ENCODE measurements at regions not wholly inside any gene's neighbourhood (a gene's known extent, or its start where the extent isn't known, plus 50 kb on each side); places are given as distances from the start of the nearest gene placed in this dataset.
"Not testable (repeated sequence)": the region's sequence is repeated elsewhere in the genome, so short reads cannot be mapped to it uniquely, and the experiment has no call there.

GRCh38 chr5:101292199-101292598, 389.1 kb upstream of the ST8SIA4 start:
- H3K36me3 ChIP-seq (ENCODE audit: insufficient read depth, low read length), result no peaks in the 10 kb centered on the region
- H3K4me1 ChIP-seq (ENCODE audit: insufficient read depth, low read length), result no peaks in the 10 kb centered on the region
- H2AFZ ChIP-seq (ENCODE audit: low read depth, low read length), result no peak overlapping the region
- H3K27me3 ChIP-seq (ENCODE audit: insufficient read depth, low read length), result no peaks in the 10 kb centered on the region
- no peak overlapping the region for H3K4me3 ChIP-seq (ENCODE audit: low read length)
- no peaks in the 10 kb centered on the region for H3K9me3 ChIP-seq (ENCODE audit: low read length)

GRCh38 chr5:101290761-101291160, 387.7 kb upstream of the ST8SIA4 start:
- H3K4me1 ChIP-seq (ENCODE audit: insufficient read depth, low read length); H3K9me3 ChIP-seq (ENCODE audit: low read length); H3K4me3 ChIP-seq (ENCODE audit: low read length); H3K36me3 ChIP-seq (ENCODE audit: insufficient read depth, low read length); H3K27me3 ChIP-seq (ENCODE audit: insufficient read depth, low read length); H2AFZ ChIP-seq (ENCODE audit: low read depth, low read length): not testable (repeated sequence)

GRCh38 chr5:101288633-101289032, 385.6 kb upstream of the ST8SIA4 start:
- no peak overlapping the region for H3K4me3 ChIP-seq (ENCODE audit: low read length)
- no peaks in the 10 kb centered on the region for H3K36me3 ChIP-seq (ENCODE audit: insufficient read depth, low read length)
- H3K27me3 ChIP-seq (ENCODE audit: insufficient read depth, low read length), result no peaks in the 10 kb centered on the region
- no peak overlapping the region for H2AFZ ChIP-seq (ENCODE audit: low read depth, low read length)
- no peaks in the 10 kb centered on the region for H3K9me3 ChIP-seq (ENCODE audit: low read length)
- no peaks in the 10 kb centered on the region for H3K4me1 ChIP-seq (ENCODE audit: insufficient read depth, low read length)

GRCh38 chr5:101284736-101285375, 381.8 kb upstream of the ST8SIA4 start:
- Histone ChIP-seq H3K9me3 (ENCODE audit: low read length) (no peaks in the 10 kb centered on the region), H3K4me3 (ENCODE audit: low read length) (no peak overlapping the region), H2AFZ (ENCODE audit: low read depth, low read length) (no peak overlapping the region), H3K36me3 (ENCODE audit: insufficient read depth, low read length) (no peaks in the 10 kb centered on the region), H3K4me1 (ENCODE audit: insufficient read depth, low read length) (no peaks in the 10 kb centered on the region), H3K27me3 (ENCODE audit: insufficient read depth, low read length) (no peaks in the 10 kb centered on the region)

GRCh38 chr5:101283938-101284337, 380.9 kb upstream of the ST8SIA4 start:
- H3K9me3 ChIP-seq (ENCODE audit: low read length); H3K4me3 ChIP-seq (ENCODE audit: low read length); H3K36me3 ChIP-seq (ENCODE audit: insufficient read depth, low read length); H2AFZ ChIP-seq (ENCODE audit: low read depth, low read length); H3K27me3 ChIP-seq (ENCODE audit: insufficient read depth, low read length); H3K4me1 ChIP-seq (ENCODE audit: insufficient read depth, low read length): not testable (repeated sequence)

GRCh38 chr5:101278917-101279316, 375.8 kb upstream of the ST8SIA4 start:
- no peak overlapping the region for H2AFZ ChIP-seq (ENCODE audit: low read depth, low read length)
- H3K4me1 ChIP-seq (ENCODE audit: insufficient read depth, low read length), result no peaks in the 10 kb centered on the region
- no peaks in the 10 kb centered on the region for H3K27me3 ChIP-seq (ENCODE audit: insufficient read depth, low read length)
- H3K9me3 ChIP-seq (ENCODE audit: low read length), result no peaks in the 10 kb centered on the region
- no peak overlapping the region for H3K4me3 ChIP-seq (ENCODE audit: low read length)
- no peaks in the 10 kb centered on the region for H3K36me3 ChIP-seq (ENCODE audit: insufficient read depth, low read length)

GRCh38 chr5:101278011-101278687, 375.1 kb upstream of the ST8SIA4 start:
- Histone ChIP-seq H3K4me1 (ENCODE audit: insufficient read depth, low read length) (no peaks in the 10 kb centered on the region), H3K27me3 (ENCODE audit: insufficient read depth, low read length) (no peaks in the 10 kb centered on the region), H3K9me3 (ENCODE audit: low read length) (no peaks in the 10 kb centered on the region), H2AFZ (ENCODE audit: low read depth, low read length) (no peak overlapping the region), H3K36me3 (ENCODE audit: insufficient read depth, low read length) (no peaks in the 10 kb centered on the region), H3K4me3 (ENCODE audit: low read length) (no peak overlapping the region)

GRCh38 chr5:101271945-101272344, 368.9 kb upstream of the ST8SIA4 start:
- H3K9me3 ChIP-seq (ENCODE audit: low read length), result no peaks in the 10 kb centered on the region

GRCh38 chr5:101271416-101271815, 368.3 kb upstream of the ST8SIA4 start:
- Histone ChIP-seq H3K4me1 (ENCODE audit: insufficient read depth, low read length) (no peaks in the 10 kb centered on the region), H3K4me3 (ENCODE audit: low read length) (no peak overlapping the region), H3K27me3 (ENCODE audit: insufficient read depth, low read length) (no peaks in the 10 kb centered on the region), H2AFZ (ENCODE audit: low read depth, low read length) (no peak overlapping the region), H3K9me3 (ENCODE audit: low read length) (no peaks in the 10 kb centered on the region), H3K36me3 (ENCODE audit: insufficient read depth, low read length) (no peaks in the 10 kb centered on the region)

More at GRCh38 chr5:101271945-101272344, 368.9 kb upstream of the ST8SIA4 start:
- H2AFZ ChIP-seq (ENCODE audit: low read depth, low read length), result no peak overlapping the region
- H3K27me3 ChIP-seq (ENCODE audit: insufficient read depth, low read length), result no peaks in the 10 kb centered on the region
- no peaks in the 10 kb centered on the region for H3K36me3 ChIP-seq (ENCODE audit: insufficient read depth, low read length)
- H3K4me3 ChIP-seq (ENCODE audit: low read length), result no peak overlapping the region
- no peaks in the 10 kb centered on the region for H3K4me1 ChIP-seq (ENCODE audit: insufficient read depth, low read length)

GRCh38 chr5:101260857-101261256, 357.8 kb upstream of the ST8SIA4 start:
- no peaks in the 10 kb centered on the region for H3K9me3 ChIP-seq (ENCODE audit: low read length)
- no peaks in the 10 kb centered on the region for H3K4me1 ChIP-seq (ENCODE audit: insufficient read depth, low read length)
- H2AFZ ChIP-seq (ENCODE audit: low read depth, low read length), result no peak overlapping the region
- no peaks in the 10 kb centered on the region for H3K27me3 ChIP-seq (ENCODE audit: insufficient read depth, low read length)
- no peak overlapping the region for H3K4me3 ChIP-seq (ENCODE audit: low read length)
- no peaks in the 10 kb centered on the region for H3K36me3 ChIP-seq (ENCODE audit: insufficient read depth, low read length)

- Histone ChIP-seq H3K27me3 (ENCODE audit: insufficient read depth, low read length) (no peaks in the 10 kb centered on the region), H3K9me3 (ENCODE audit: low read length) (no peaks in the 10 kb centered on the region), H3K4me3 (ENCODE audit: low read length) (no peak overlapping the region), H3K36me3 (ENCODE audit: insufficient read depth, low read length) (no peaks in the 10 kb centered on the region), H2AFZ (ENCODE audit: low read depth, low read length) (no peak overlapping the region), H3K4me1 (ENCODE audit: insufficient read depth, low read length) (no peaks in the 10 kb centered on the region)
Measured at GRCh38 chr5:101253096-101253495, 350.0 kb upstream of the ST8SIA4 start.

GRCh38 chr5:101244621-101245020, 341.5 kb upstream of the ST8SIA4 start:
- no peaks in the 10 kb centered on the region for H3K9me3 ChIP-seq (ENCODE audit: low read length)

GRCh38 chr5:101212942-101213514, 309.9 kb upstream of the ST8SIA4 start:
- Histone ChIP-seq H3K27me3 (ENCODE audit: insufficient read depth, low read length) (no peaks in the 10 kb centered on the region), H3K4me1 (ENCODE audit: insufficient read depth, low read length) (no peaks in the 10 kb centered on the region), H3K36me3 (ENCODE audit: insufficient read depth, low read length) (no peaks in the 10 kb centered on the region), H3K4me3 (ENCODE audit: low read length) (no peak overlapping the region), H2AFZ (ENCODE audit: low read depth, low read length) (no peak overlapping the region), H3K9me3 (ENCODE audit: low read length) (no peaks in the 10 kb centered on the region)

More at GRCh38 chr5:101244621-101245020, 341.5 kb upstream of the ST8SIA4 start:
- no peaks in the 10 kb centered on the region for H3K27me3 ChIP-seq (ENCODE audit: insufficient read depth, low read length)
- H2AFZ ChIP-seq (ENCODE audit: low read depth, low read length), result no peak overlapping the region
- H3K36me3 ChIP-seq (ENCODE audit: insufficient read depth, low read length), result no peaks in the 10 kb centered on the region
- H3K4me3 ChIP-seq (ENCODE audit: low read length), result no peak overlapping the region
- H3K4me1 ChIP-seq (ENCODE audit: insufficient read depth, low read length), result no peaks in the 10 kb centered on the region
